ENCODE measurements at regions not wholly inside any gene's neighbourhood (a gene's known extent, or its start where the extent isn't known, plus 50 kb on each side); places are given as distances from the start of the nearest gene placed in this dataset.

DNA sequence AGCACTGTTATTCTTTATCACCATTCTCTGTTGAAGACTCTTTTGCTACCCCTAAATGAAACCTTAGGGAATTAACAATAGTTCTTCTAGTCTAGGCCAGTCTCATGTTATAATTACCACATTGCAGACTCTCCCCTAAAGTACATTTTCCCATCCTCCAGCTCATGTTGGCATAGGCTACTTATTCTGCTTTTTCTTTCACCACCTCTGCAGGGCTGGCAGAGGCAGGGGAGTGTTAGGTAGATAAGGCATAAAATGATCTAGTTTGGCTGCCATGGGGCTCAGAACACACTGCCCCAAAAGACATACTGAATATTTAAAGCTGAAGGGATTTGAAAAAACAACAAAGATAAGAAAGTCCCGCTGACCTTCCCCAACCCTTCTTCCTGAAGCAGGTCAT lies 82.7 kb upstream of the RFC3 start:
- 73% methylated on average over 1 of the region's 1 CpG for WGBS
- TF ChIP-seq POLR2AphosphoS5 (IDR thresholded peaks at IDR 0.05) (no peak), CTCF (IDR thresholded peaks at IDR 0.05) (no peak), POLR2A (IDR thresholded peaks at IDR 0.05) (no peak), EP300 (IDR thresholded peaks at IDR 0.05) (no peak)

GRCh38 chr13:33739254-33739653 lies 78.7 kb upstream of the RFC3 start:
- H3K4me1 ChIP-seq: no peaks in the 10 kb centered on the region
- no peak overlapping the region for H3K27ac ChIP-seq
- TF ChIP-seq POLR2AphosphoS5 (IDR thresholded peaks at IDR 0.05) (no peak), POLR2A (IDR thresholded peaks at IDR 0.05) (no peak)
- H3K27me3 ChIP-seq: no peaks in the 10 kb centered on the region
- H3K4me3 ChIP-seq: no peak overlapping the region
- no peaks in the 10 kb centered on the region for H3K9me3 ChIP-seq
- no peaks in the 10 kb centered on the region for H3K36me3 ChIP-seq
- WGBS: 86% methylated on average over 4 of the region's 4 CpGs
- no peak for DNase-seq (ENCODE audit: low spot score in 2 of 2)

More for the DNA sequence above, 82.7 kb upstream of the RFC3 start:
- H3K4me3 ChIP-seq: no peak overlapping the region
- H3K9me3 ChIP-seq: no peaks in the 10 kb centered on the region
- H3K27me3 ChIP-seq: no peaks in the 10 kb centered on the region
- no peaks in the 10 kb centered on the region for H3K36me3 ChIP-seq
- no peak overlapping the region for H3K27ac ChIP-seq
- DNase-seq (ENCODE audit: low spot score in 2 of 2): no peak
- no peaks in the 10 kb centered on the region for H3K4me1 ChIP-seq

DNA sequence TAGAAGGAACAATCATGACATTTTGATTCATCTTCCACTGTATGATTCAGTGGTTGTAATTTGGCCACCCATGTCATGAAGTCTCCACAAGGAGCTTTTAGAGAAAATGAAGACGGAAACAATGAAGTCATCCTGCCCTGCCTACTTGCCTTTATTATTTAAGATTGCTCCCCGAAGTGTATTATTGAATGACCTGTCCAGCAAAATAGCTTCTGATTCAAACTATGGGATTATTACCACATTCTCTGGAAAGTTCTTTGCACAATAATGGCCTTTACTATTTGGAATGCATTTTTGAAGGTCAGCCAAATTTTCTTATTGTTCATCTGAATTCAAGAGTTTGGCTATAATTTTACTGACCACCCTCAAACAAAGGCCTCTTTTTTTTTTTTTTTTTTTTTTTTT lies 77.8 kb upstream of the RFC3 start:
- Histone ChIP-seq H3K27me3 (no peaks in the 10 kb centered on the region), H3K4me3 (no peak overlapping the region), H3K9me3 (no peaks in the 10 kb centered on the region), H3K27ac (no peak overlapping the region), H3K36me3 (no peaks in the 10 kb centered on the region), H3K4me1 (peaks cover 7% of the 10 kb centered on the region)
- 38% methylated on average over 2 of the region's 2 CpGs for WGBS
- no peak for DNase-seq (ENCODE audit: low spot score in 2 of 2)
- TF ChIP-seq EP300 (IDR thresholded peaks at IDR 0.05) (no peak), POLR2A (IDR thresholded peaks at IDR 0.05) (no peak), CTCF (IDR thresholded peaks at IDR 0.05) (no peak), POLR2AphosphoS5 (IDR thresholded peaks at IDR 0.05) (no peak)

DNA sequence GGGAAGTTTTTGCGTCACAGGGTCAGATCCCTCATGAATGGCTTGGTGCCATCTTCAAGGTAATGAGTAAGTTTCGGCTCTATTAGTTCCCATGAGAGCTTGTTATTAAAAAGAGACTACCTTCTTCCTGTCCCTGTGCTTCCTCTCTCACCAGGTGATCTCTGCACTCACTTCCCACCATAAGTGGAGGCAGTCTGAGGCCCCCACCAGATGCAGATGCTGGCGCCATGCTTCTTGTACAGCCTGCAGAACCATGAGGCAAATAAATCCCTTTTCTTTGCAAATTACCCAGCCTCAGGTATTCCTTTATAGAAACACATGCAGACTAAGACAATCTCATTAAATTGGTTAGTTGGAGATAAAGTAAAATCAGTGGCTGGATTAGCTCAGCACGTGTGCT lies 75.6 kb upstream of the RFC3 start:
- no peak for TF ChIP-seq CTCF (IDR thresholded peaks at IDR 0.05)
- TF ChIP-seq POLR2A (IDR thresholded peaks at IDR 0.05): no peak
- no peak for TF ChIP-seq EP300 (IDR thresholded peaks at IDR 0.05)
- no peak for TF ChIP-seq POLR2AphosphoS5 (IDR thresholded peaks at IDR 0.05)
- Histone ChIP-seq H3K9me3 (no peaks in the 10 kb centered on the region), H3K27ac (no peak overlapping the region), H3K4me1 (peaks cover 17% of the 10 kb centered on the region), H3K4me3 (no peak overlapping the region), H3K27me3 (no peaks in the 10 kb centered on the region), H3K36me3 (no peaks in the 10 kb centered on the region)
- no peak for DNase-seq (ENCODE audit: low spot score in 2 of 2)
- 95% methylated on average over 4 of the region's 4 CpGs for WGBS

GRCh38 chr13:33743438-33744368 lies 74.2 kb upstream of the RFC3 start:
- TF ChIP-seq POLR2A (IDR thresholded peaks at IDR 0.05): no peak
- Histone ChIP-seq H3K4me1 (peaks cover 17% of the 10 kb centered on the region), H3K27ac (no peak overlapping the region), H3K4me3 (no peak overlapping the region), H3K36me3 (no peaks in the 10 kb centered on the region), H3K27me3 (no peaks in the 10 kb centered on the region), H3K9me3 (no peaks in the 10 kb centered on the region)
- no peak for DNase-seq (ENCODE audit: low spot score in 2 of 2)
- WGBS: 77% methylated on average over 6 of the region's 6 CpGs

GRCh38 chr13:33744589-33745369 lies 73.2 kb upstream of the RFC3 start:
- no peak for DNase-seq (ENCODE audit: low spot score in 2 of 2)
- TF ChIP-seq POLR2AphosphoS5 (IDR thresholded peaks at IDR 0.05) (no peak), POLR2A (IDR thresholded peaks at IDR 0.05) (no peak), EP300 (IDR thresholded peaks at IDR 0.05) (no peak), CTCF (IDR thresholded peaks at IDR 0.05) (no peak)
- Histone ChIP-seq H3K4me3 (no peak overlapping the region), H3K4me1 (peaks cover 17% of the 10 kb centered on the region), H3K9me3 (no peaks in the 10 kb centered on the region), H3K27ac (peak overlapping the region; percentile 7), H3K36me3 (no peaks in the 10 kb centered on the region), H3K27me3 (no peaks in the 10 kb centered on the region)
- WGBS: 44% methylated on average over 3 of the region's 3 CpGs
